ENCODE measurements at regions not wholly inside any gene's neighbourhood (a gene's known extent, or its start where the extent isn't known, plus 50 kb on each side); places are given as distances from the start of the nearest gene placed in this dataset.

DNA sequence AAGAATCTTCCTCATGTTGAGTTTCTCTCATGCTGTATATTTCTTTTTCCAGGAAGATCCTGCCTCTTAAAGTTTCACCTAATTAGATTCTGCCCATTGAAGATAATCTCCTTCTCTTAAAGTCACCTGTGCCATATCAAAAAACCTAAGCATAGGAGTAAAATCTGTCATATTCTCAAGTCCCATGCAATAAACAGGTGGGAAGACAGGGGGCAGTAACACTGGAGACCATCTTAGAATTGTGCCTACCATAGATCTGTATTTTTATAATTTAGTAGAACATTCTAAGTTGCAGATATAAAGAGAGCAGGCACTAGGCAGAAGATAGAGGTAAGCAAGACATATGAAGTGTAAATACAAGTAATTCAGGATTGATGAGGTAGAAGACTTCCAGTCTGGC is 763.5 kb upstream of the MANEA start:
- TF ChIP-seq, protein P1, sequence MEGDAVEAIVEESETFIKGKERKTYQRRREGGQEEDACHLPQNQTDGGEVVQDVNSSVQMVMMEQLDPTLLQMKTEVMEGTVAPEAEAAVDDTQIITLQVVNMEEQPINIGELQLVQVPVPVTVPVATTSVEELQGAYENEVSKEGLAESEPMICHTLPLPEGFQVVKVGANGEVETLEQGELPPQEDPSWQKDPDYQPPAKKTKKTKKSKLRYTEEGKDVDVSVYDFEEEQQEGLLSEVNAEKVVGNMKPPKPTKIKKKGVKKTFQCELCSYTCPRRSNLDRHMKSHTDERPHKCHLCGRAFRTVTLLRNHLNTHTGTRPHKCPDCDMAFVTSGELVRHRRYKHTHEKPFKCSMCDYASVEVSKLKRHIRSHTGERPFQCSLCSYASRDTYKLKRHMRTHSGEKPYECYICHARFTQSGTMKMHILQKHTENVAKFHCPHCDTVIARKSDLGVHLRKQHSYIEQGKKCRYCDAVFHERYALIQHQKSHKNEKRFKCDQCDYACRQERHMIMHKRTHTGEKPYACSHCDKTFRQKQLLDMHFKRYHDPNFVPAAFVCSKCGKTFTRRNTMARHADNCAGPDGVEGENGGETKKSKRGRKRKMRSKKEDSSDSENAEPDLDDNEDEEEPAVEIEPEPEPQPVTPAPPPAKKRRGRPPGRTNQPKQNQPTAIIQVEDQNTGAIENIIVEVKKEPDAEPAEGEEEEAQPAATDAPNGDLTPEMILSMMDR (IDR thresholded peaks at IDR 0.05) = no peak
- TF ChIP-seq POLR2A (IDR thresholded peaks at IDR 0.05) = no peak
- TF ChIP-seq POLR2AphosphoS5 (IDR thresholded peaks at IDR 0.05; ENCODE audit: insufficient read depth in 1 of 2, low read depth in 1 of 2) = no peak
